ENCODE measurements at regions not wholly inside any gene's neighbourhood (a gene's known extent, or its start where the extent isn't known, plus 50 kb on each side); places are given as distances from the start of the nearest gene placed in this dataset. TPM values are rescaled to one million over a fixed set of nuclear protein-coding genes. Genes with fewer than 3 reads are reported as not detected.

- H2BK120ac ChIP-seq (ENCODE audit: low read depth, low read length), result no peak overlapping the region
- H3K27ac ChIP-seq (ENCODE audit: low read length, poor library complexity, severe bottlenecking), result no peak overlapping the region
- no peak overlapping the region for H3K14ac ChIP-seq (ENCODE audit: low read length in 2 of 2)
- H4K91ac ChIP-seq (ENCODE audit: low read length), result no peak overlapping the region
- H3K36me3 ChIP-seq (ENCODE audit: control insufficient read depth in 1 of 2, insufficient read depth in 2 of 2, low read depth in 1 of 2, low read length in 2 of 2), result no peaks in the 10 kb centered on the region
- H3K4me2 ChIP-seq (ENCODE audit: low read length, poor library complexity, severe bottlenecking), result no peak overlapping the region
- H3K9me3 ChIP-seq (ENCODE audit: control insufficient read depth, low read length), result peaks cover 5% of the 10 kb centered on the region
- H3K18ac ChIP-seq (ENCODE audit: low read depth in 1 of 2, low read length in 2 of 2), result no peak overlapping the region
- no peak overlapping the region for H2AK5ac ChIP-seq (ENCODE audit: low read length, severe bottlenecking)
- no peak overlapping the region for H3K23ac ChIP-seq (ENCODE audit: low read length in 2 of 2)
- H2BK12ac ChIP-seq (ENCODE audit: low read length in 2 of 2), result no peak overlapping the region
- peaks cover 0 to 5% of the 10 kb centered on the region in 2 experiments for H3K27me3 ChIP-seq (ENCODE audit: control insufficient read depth in 1 of 2, insufficient read depth in 1 of 2, low read length in 2 of 2)
- no peaks in the 10 kb centered on the region for H3K4me1 ChIP-seq (ENCODE audit: control insufficient read depth, insufficient read depth, low read depth, low read length)
- no peak overlapping the region for H3K4ac ChIP-seq (ENCODE audit: low read depth in 1 of 2, low read length in 2 of 2)
- H3K4me3 ChIP-seq (ENCODE audit: insufficient read depth in 1 of 2, low read depth in 1 of 2, low read length in 2 of 2), result no peak overlapping the region
- H3K9ac ChIP-seq (ENCODE audit: low read length), result no peak overlapping the region
- no peak overlapping the region for H2AFZ ChIP-seq (ENCODE audit: low read depth, low read length)
- H4K8ac ChIP-seq (ENCODE audit: low read length), result no peak overlapping the region
- no peaks in the 10 kb centered on the region for H3K79me1 ChIP-seq (replicated peaks; ENCODE audit: low read length, poor library complexity, severe bottlenecking)
- H2BK5ac ChIP-seq (ENCODE audit: low read depth, low read length, poor library complexity, severe bottlenecking), result no peak overlapping the region
- DNase-seq, result no peak
- H2BK15ac ChIP-seq (ENCODE audit: low read depth, poor library complexity, severe bottlenecking), result no peak overlapping the region
Measured at GRCh38 chr2:157928372-157928771, 52.2 kb upstream of the ACVR1 start.

GRCh38 chr2:157927155-157927554, 51.0 kb upstream of the ACVR1 start:
- no CpG with 5 or more reads among the region's 2 CpGs for WGBS
- Histone ChIP-seq H3K79me1 (replicated peaks; ENCODE audit: low read length, poor library complexity, severe bottlenecking) (no peaks in the 10 kb centered on the region), H3K27me3 (ENCODE audit: control insufficient read depth in 1 of 2, insufficient read depth in 1 of 2, low read length in 2 of 2) (no peaks in the 10 kb centered on the region), H2AK5ac (ENCODE audit: low read length, severe bottlenecking) (no peak overlapping the region), H3K18ac (ENCODE audit: low read depth in 1 of 2, low read length in 2 of 2) (no peak overlapping the region), H3K27ac (ENCODE audit: low read length, poor library complexity, severe bottlenecking) (no peak overlapping the region), H3K4me3 (ENCODE audit: insufficient read depth in 1 of 2, low read depth in 1 of 2, low read length in 2 of 2) (no peak overlapping the region), H2BK12ac (ENCODE audit: low read length in 2 of 2) (no peak overlapping the region), H3K14ac (ENCODE audit: low read length in 2 of 2) (no peak overlapping the region), H2AFZ (ENCODE audit: low read depth, low read length) (no peak overlapping the region), H3K4me1 (ENCODE audit: control insufficient read depth, insufficient read depth, low read depth, low read length) (no peaks in the 10 kb centered on the region), H3K23ac (ENCODE audit: low read length in 2 of 2) (no peak overlapping the region), H3K4ac (ENCODE audit: low read depth in 1 of 2, low read length in 2 of 2) (no peak overlapping the region), H2BK5ac (ENCODE audit: low read depth, low read length, poor library complexity, severe bottlenecking) (no peak overlapping the region), H3K9me3 (ENCODE audit: control insufficient read depth, low read length) (peaks cover 5% of the 10 kb centered on the region), H3K36me3 (ENCODE audit: control insufficient read depth in 1 of 2, insufficient read depth in 2 of 2, low read depth in 1 of 2, low read length in 2 of 2) (no peaks in the 10 kb centered on the region), H4K91ac (ENCODE audit: low read length) (no peak overlapping the region), H3K9ac (ENCODE audit: low read length) (no peak overlapping the region), H3K4me2 (ENCODE audit: low read length, poor library complexity, severe bottlenecking) (no peak overlapping the region), H4K8ac (ENCODE audit: low read length) (no peak overlapping the region), H2BK120ac (ENCODE audit: low read depth, low read length) (no peak overlapping the region), H2BK15ac (ENCODE audit: low read depth, poor library complexity, severe bottlenecking) (no peak overlapping the region)
- no peak for DNase-seq

Small RNA genes lying in the stretch of these regions (small RNA-seq; reads per million reads assigned to genes)
- not detected for gene RNU6-932P (ENCODE audit: low read depth)
